HUES64 (cell line): ENCODE measurements at regions not wholly inside any gene's neighbourhood (a gene's known extent, or its start where the extent isn't known, plus 50 kb on each side); places are given as distances from the start of the nearest gene placed in this dataset.
"Not testable (repeated sequence)": the region's sequence is repeated elsewhere in the genome, so short reads cannot be mapped to it uniquely, and the experiment has no call there.

Source experiments
- H3K27ac ChIP-seq: 2 replicates; pipeline ENCODE4 v1.7.0; 2013; ENCODE audit warnings: low read depth, low read length, inconsistent platforms
- H3K27me3 ChIP-seq: 2 replicates; pipeline ENCODE4 v1.6.1; 2013; ENCODE audit warnings: mild to moderate bottlenecking, low read length; ENCODE audit not compliant: insufficient read depth
- H3K36me3 ChIP-seq: 2 replicates; pipeline ENCODE4 v1.6.1; 2013; ENCODE audit warnings: mild to moderate bottlenecking, low read length; ENCODE audit not compliant: insufficient read depth
- H3K4me1 ChIP-seq: 2 replicates; pipeline ENCODE4 v1.6.1; 2013; ENCODE audit warnings: mild to moderate bottlenecking, low read length, moderate library complexity; ENCODE audit not compliant: insufficient read depth
- H3K4me3 ChIP-seq: 2 replicates; pipeline ENCODE4 v1.5.1; 2013; ENCODE audit warnings: mild to moderate bottlenecking, low read length, moderate library complexity
- H3K9ac ChIP-seq: 2 replicates; pipeline ENCODE4 v1.6.1; 2013; ENCODE audit warnings: mild to moderate bottlenecking, low read depth, low read length
- H3K9me3 ChIP-seq: 2 replicates; pipeline ENCODE4 v1.6.1; 2013; ENCODE audit warnings: low read depth, low read length; ENCODE audit not compliant: insufficient read depth
- WGBS: fragments of 150-250, 120-280 bp; methylation state at CpG from one replicate; pipeline ENCODE4 v1.1.7; 2013; ENCODE audit warnings: missing lambda C conversion rate; 5-methylcytosine and 5-hydroxymethylcytosine counted together

- 93% methylated on average over 1 of the region's 1 CpG for WGBS
- no peak overlapping the region for H3K4me3 ChIP-seq
- H3K9ac ChIP-seq: no peak overlapping the region
- H3K36me3 ChIP-seq: no peaks in the 10 kb centered on the region
- H3K9me3 ChIP-seq: peaks cover 91% of the 10 kb centered on the region
- no peak overlapping the region for H3K27ac ChIP-seq
- no peaks in the 10 kb centered on the region for H3K27me3 ChIP-seq
- no peaks in the 10 kb centered on the region for H3K4me1 ChIP-seq
Measured at GRCh38 chr18:71237641-71238040, 948.8 kb downstream of the SOCS6 start.

GRCh38 chr18:71233177-71233576 is 944.3 kb downstream of the SOCS6 start:
- WGBS: 74% methylated on average over 3 of the region's 4 CpGs
- H3K4me3 ChIP-seq: no peak overlapping the region

GRCh38 chr18:71223486-71223885 is 934.6 kb downstream of the SOCS6 start:
- Histone ChIP-seq H3K4me1 (no peaks in the 10 kb centered on the region), H3K4me3 (no peak overlapping the region), H3K36me3 (no peaks in the 10 kb centered on the region), H3K27me3 (no peaks in the 10 kb centered on the region), H3K27ac (no peak overlapping the region), H3K9ac (no peak overlapping the region), H3K9me3 (peaks cover 87% of the 10 kb centered on the region)

More at GRCh38 chr18:71233177-71233576, 944.3 kb downstream of the SOCS6 start:
- Histone ChIP-seq H3K27me3 (no peaks in the 10 kb centered on the region), H3K9me3 (peaks cover 89% of the 10 kb centered on the region), H3K4me1 (no peaks in the 10 kb centered on the region), H3K36me3 (no peaks in the 10 kb centered on the region), H3K27ac (no peak overlapping the region), H3K9ac (no peak overlapping the region)

GRCh38 chr18:71221405-71221804 is 932.6 kb downstream of the SOCS6 start:
- no peaks in the 10 kb centered on the region for H3K4me1 ChIP-seq
- peaks cover 89% of the 10 kb centered on the region for H3K9me3 ChIP-seq
- H3K27me3 ChIP-seq: no peaks in the 10 kb centered on the region
- H3K4me3 ChIP-seq: no peak overlapping the region
- no peak overlapping the region for H3K9ac ChIP-seq
- no peaks in the 10 kb centered on the region for H3K36me3 ChIP-seq
- 78% methylated on average over 6 of the region's 6 CpGs for WGBS
- H3K27ac ChIP-seq: no peak overlapping the region

- not testable (repeated sequence) for H3K4me1 ChIP-seq, H3K36me3 ChIP-seq, H3K27me3 ChIP-seq, H3K9ac ChIP-seq, H3K27ac ChIP-seq, H3K4me3 ChIP-seq
- peaks cover 72% of the 10 kb centered on the region for H3K9me3 ChIP-seq
- 92% methylated on average over 25 of the region's 26 CpGs for WGBS
Measured at GRCh38 chr18:71212739-71213138, 923.9 kb downstream of the SOCS6 start.

DNA sequence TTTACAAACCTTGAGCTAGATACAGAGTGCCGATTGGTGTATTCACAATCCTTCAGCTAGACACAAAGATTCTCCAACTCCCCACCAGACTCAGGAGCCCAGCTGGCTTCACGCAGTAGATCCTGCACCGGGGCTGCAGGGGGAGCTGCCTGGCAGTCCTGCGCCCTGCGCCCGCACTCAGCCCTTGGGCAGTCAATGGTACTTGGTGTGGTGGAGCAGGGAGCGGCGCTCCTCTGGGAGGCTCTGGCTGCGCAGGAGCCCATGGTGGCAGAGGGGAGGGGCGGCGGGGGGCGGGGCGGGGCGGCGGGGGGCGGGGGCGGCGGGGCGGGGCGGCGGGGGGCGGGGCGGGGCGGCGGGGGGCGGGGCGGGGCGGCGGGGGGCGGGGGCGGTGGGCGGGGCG is 923.4 kb downstream of the SOCS6 start:
- Histone ChIP-seq H3K27me3 (no peaks in the 10 kb centered on the region), H3K4me1 (no peaks in the 10 kb centered on the region), H3K9me3 (peaks cover 72% of the 10 kb centered on the region), H3K27ac (no peak overlapping the region), H3K4me3 (no peak overlapping the region), H3K9ac (no peak overlapping the region), H3K36me3 (no peaks in the 10 kb centered on the region)
- WGBS: 82% methylated on average over 19 of the region's 33 CpGs

DNA sequence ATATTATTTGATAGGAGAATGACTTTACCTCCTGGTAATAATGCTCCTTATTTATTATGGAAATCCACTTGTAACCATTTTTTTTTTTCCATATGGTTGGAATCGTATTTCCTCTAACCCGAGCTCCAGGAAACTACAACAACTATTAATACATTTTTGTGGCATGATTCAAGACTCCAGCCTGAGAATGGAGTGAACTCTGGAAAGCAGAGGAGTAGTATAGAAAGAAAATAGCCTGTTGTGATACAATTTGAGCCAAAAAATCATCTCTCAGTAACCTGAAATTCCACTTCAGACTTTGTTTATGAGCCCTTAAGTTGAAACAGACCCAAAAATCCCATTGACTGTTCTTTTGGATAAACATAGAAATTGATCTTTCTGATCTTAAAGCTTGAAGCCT is 921.1 kb downstream of the SOCS6 start:
- Histone ChIP-seq H3K27ac (no peak overlapping the region), H3K27me3 (no peaks in the 10 kb centered on the region), H3K4me3 (no peak overlapping the region), H3K36me3 (no peaks in the 10 kb centered on the region), H3K9me3 (peaks cover 70% of the 10 kb centered on the region), H3K9ac (no peak overlapping the region), H3K4me1 (no peaks in the 10 kb centered on the region)
- no CpG with 5 or more reads among the region's 2 CpGs for WGBS

DNA sequence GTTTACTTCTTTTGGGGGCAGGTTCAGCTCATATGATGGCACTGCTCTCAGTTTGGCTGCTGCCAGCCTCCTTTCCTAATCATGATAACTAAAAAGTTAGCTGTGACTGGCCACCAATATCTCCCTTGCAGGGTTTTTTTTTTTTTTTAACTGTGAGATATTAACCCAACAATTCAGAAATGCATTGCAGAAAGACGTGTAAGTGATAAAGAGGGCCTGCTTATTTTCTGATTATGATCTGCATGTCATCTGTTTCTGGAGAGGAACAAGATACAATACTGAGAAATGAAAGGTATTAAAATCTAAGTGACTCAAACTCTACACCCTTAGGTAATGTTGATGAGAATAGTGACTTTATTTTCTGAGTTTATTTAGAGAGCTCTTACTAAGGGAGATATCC is 905.6 kb downstream of the SOCS6 start:
- no peaks in the 10 kb centered on the region for H3K27me3 ChIP-seq
- no peak overlapping the region for H3K9ac ChIP-seq
- no peak overlapping the region for H3K4me3 ChIP-seq
- H3K9me3 ChIP-seq: peaks cover 87% of the 10 kb centered on the region
- no peaks in the 10 kb centered on the region for H3K36me3 ChIP-seq
- H3K27ac ChIP-seq: no peak overlapping the region
- 20% methylated on average over 1 of the region's 1 CpG for WGBS
- H3K4me1 ChIP-seq: no peaks in the 10 kb centered on the region

- Histone ChIP-seq H3K4me3 (no peak overlapping the region), H3K27me3 (no peaks in the 10 kb centered on the region), H3K4me1 (no peaks in the 10 kb centered on the region), H3K9me3 (peaks cover 87% of the 10 kb centered on the region), H3K9ac (no peak overlapping the region), H3K27ac (no peak overlapping the region), H3K36me3 (no peaks in the 10 kb centered on the region)
- WGBS: 69% methylated on average over 3 of the region's 3 CpGs
Measured at GRCh38 chr18:71189581-71189980, 900.7 kb downstream of the SOCS6 start.

- H3K36me3 ChIP-seq: no peaks in the 10 kb centered on the region
- 73% methylated on average over 4 of the region's 4 CpGs for WGBS
Measured at GRCh38 chr18:71168557-71169145, 879.8 kb downstream of the SOCS6 start.

DNA sequence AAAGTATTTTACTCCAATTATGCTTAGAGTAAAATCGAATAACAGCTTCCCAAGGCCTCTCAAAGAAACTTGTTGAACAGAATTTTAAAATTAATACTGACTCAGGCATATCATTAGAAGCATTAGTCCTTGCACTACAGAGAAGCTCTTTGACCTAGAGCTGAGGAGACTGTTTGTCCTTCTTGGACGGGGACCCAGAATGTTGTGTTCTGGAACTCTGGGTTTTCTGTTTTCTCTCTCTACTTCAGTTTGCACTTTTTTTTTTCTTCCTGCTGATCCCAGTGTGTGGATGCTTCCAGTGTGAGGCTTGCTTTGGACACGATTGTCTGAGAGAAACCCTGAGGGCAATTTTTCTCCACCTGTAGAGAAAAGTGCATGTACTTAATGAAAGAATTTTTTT is 847.6 kb downstream of the SOCS6 start:
- peaks cover 96% of the 10 kb centered on the region for H3K9me3 ChIP-seq
- no peak overlapping the region for H3K27ac ChIP-seq
- no peaks in the 10 kb centered on the region for H3K4me1 ChIP-seq
- H3K36me3 ChIP-seq: no peaks in the 10 kb centered on the region
- H3K9ac ChIP-seq: no peak overlapping the region
- 69% methylated on average over 3 of the region's 3 CpGs for WGBS
- no peaks in the 10 kb centered on the region for H3K27me3 ChIP-seq
- H3K4me3 ChIP-seq: no peak overlapping the region

More at GRCh38 chr18:71168557-71169145, 879.8 kb downstream of the SOCS6 start:
- Histone ChIP-seq H3K4me3 (no peak overlapping the region), H3K27me3 (no peaks in the 10 kb centered on the region), H3K9me3 (peaks cover 86% of the 10 kb centered on the region), H3K27ac (no peak overlapping the region), H3K9ac (no peak overlapping the region), H3K4me1 (no peaks in the 10 kb centered on the region)

DNA sequence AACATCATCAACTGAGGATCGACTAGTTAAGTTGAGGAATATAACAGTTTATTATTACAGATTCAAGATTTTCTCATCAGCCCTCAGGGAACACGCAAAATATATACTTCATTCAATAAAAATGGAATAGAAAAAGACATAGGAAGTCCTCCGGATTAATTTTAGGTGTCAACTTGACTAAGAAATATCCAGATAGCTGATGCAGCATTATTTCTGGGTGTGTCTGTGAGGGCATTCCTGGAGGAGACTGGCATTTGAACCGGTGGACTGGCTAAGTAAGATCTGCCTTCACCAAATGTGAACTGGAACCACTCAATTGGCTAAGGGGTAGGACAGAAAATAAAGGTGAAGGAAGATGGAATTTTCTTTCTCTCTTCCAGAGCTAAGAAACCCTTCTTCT is 845.3 kb downstream of the SOCS6 start:
- 79% methylated on average over 2 of the region's 4 CpGs for WGBS
- H3K4me3 ChIP-seq: no peak overlapping the region
- H3K27me3 ChIP-seq: no peaks in the 10 kb centered on the region
- H3K36me3 ChIP-seq: no peaks in the 10 kb centered on the region
- no peak overlapping the region for H3K9ac ChIP-seq
- no peak overlapping the region for H3K27ac ChIP-seq
- peaks cover 87% of the 10 kb centered on the region for H3K9me3 ChIP-seq
- H3K4me1 ChIP-seq: no peaks in the 10 kb centered on the region
